ENCODE measurements at regions not wholly inside any gene's neighbourhood (a gene's known extent, or its start where the extent isn't known, plus 50 kb on each side); places are given as distances from the start of the nearest gene placed in this dataset.
"Not testable (repeated sequence)": the region's sequence is repeated elsewhere in the genome, so short reads cannot be mapped to it uniquely, and the experiment has no call there.

DNA sequence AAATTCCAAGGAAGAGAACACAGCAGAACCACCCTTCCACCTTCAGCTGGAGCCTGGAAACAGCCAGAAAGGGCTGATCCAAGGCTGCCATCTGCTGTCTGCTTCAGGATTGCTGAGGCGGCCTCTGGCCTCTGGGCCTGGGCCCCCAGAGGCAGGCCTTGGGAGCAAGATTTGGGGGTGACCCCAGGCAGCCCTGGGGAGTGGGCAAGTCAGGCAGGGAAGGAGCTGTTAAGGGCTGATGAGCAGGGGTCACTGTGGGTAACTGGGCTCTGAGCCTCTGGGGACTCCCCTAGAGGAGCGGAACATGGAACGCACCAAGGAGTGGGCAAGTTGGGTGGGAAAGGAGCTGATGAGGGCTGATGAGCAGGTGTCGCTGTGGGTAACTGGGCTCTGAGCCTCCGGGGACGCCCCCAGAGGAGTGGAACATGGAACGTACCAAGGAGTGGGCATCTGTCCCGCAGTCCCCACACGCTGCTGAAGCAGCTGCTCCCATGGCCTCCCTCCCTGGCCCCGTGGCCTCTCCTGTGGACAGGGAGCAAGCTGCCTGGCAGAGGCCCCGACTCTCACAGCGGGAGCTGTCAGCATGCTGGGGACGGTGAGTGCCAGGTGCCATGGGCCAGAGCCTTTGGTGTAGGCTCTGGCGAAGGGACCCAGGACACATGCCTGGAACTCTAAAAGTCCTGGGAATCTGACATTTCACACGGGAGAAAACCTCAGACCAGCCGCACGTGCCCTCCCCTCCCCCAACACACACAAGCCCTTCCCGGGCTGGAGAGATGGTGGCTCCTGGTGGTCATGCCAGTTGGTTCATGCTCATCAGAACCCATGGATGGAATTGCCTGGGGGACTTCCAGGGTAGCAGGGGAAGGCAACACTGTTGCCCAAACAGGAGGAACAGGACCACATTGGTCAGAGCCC is 148.8 kb downstream of the NPIPB11 start:
- WGBS, 2 donors (ENCODE audit: low coverage in 1 of 2): 70% methylated on average over 4 of the region's 18 CpGs; no CpG with 5 or more reads in 1 of the 2 donors

DNA sequence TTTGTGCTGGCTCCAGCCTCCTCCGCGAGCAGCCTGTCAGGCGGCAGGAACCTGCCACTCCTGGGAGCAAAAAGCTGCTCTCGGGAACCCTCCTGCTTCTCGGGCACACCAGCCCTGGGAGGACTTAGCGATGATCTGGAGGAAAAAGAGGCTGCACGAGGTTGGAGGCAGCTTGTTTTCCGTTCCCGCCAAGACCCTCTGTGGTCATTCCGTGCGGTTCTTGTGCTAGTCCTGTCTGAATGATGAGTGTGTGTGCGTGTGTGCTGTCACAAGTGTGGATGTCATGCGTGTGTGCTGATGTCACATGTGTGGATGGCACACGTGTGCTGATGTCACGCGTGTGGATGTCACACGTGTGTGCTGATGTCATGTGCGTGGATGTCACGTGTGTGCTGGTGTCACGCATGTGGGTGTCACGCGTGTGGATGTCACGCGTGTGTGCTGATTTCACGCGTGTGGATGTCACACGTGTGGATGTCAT is 150.0 kb downstream of the NPIPB11 start:
- Histone ChIP-seq H3K9me3 (no peaks in the 10 kb centered on the region), H3K4me1 (peaks cover 0 to 16% (median 0%) of the 10 kb centered on the region in 3 donors), H3K27me3 (no peaks in the 10 kb centered on the region), H3K4me3 (no peak overlapping the region), H3K27ac (peak overlapping the region in 1 of 4 donors; percentile 9), H3K36me3 (peaks cover 0 to 7% of the 10 kb centered on the region in 2 donors)
- ATAC-seq: no peak
- TF ChIP-seq, protein P1, sequence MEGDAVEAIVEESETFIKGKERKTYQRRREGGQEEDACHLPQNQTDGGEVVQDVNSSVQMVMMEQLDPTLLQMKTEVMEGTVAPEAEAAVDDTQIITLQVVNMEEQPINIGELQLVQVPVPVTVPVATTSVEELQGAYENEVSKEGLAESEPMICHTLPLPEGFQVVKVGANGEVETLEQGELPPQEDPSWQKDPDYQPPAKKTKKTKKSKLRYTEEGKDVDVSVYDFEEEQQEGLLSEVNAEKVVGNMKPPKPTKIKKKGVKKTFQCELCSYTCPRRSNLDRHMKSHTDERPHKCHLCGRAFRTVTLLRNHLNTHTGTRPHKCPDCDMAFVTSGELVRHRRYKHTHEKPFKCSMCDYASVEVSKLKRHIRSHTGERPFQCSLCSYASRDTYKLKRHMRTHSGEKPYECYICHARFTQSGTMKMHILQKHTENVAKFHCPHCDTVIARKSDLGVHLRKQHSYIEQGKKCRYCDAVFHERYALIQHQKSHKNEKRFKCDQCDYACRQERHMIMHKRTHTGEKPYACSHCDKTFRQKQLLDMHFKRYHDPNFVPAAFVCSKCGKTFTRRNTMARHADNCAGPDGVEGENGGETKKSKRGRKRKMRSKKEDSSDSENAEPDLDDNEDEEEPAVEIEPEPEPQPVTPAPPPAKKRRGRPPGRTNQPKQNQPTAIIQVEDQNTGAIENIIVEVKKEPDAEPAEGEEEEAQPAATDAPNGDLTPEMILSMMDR (IDR thresholded peaks at IDR 0.05): no peak
- TF ChIP-seq POLR2AphosphoS5 (IDR thresholded peaks at IDR 0.05): no peak
- TF ChIP-seq EP300 (IDR thresholded peaks at IDR 0.05): no peak
- WGBS, 2 donors (ENCODE audit: low coverage in 1 of 2): 65 to 80% methylated on average over 2 to 5 of the region's 27 CpGs

More for the DNA sequence above, 148.8 kb downstream of the NPIPB11 start:
- Histone ChIP-seq H3K27ac (peak overlapping the region in 1 of 4 donors; percentile 12), H3K4me1 (peaks cover 0 to 25% (median 1%) of the 10 kb centered on the region in 3 donors)
- H3K9me3 ChIP-seq, H3K27me3 ChIP-seq, H3K36me3 ChIP-seq, ATAC-seq, H3K4me3 ChIP-seq: not testable (repeated sequence)
- TF ChIP-seq, protein P1 (IDR thresholded peaks at IDR 0.05): peak in 2 of 4 experiments; percentile 7 to 52

DNA sequence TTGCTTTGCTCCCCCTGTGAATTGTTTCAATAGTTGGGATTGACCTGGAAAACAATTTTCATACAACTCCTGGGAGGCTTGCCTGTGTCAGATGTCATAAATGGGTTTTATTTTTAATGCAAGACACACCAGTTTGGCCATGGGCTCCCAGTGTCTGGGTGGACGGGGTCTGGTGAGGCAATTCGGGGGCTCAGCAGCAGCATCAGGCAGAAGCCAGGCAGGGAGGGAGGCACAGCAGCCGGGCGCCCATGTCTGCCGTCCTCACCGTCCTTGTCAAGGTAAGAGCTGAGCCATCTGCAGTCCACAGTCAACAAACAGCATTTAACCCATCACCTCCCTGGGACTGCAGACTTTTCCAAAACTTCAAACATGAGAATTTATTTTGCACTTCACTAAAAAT is 150.6 kb downstream of the NPIPB11 start:
- not testable (repeated sequence) for H3K4me3 ChIP-seq, H3K27ac ChIP-seq
- WGBS, 2 donors (ENCODE audit: low coverage in 1 of 2): 33 to 83% methylated on average over 1 to 4 of the region's 6 CpGs

DNA sequence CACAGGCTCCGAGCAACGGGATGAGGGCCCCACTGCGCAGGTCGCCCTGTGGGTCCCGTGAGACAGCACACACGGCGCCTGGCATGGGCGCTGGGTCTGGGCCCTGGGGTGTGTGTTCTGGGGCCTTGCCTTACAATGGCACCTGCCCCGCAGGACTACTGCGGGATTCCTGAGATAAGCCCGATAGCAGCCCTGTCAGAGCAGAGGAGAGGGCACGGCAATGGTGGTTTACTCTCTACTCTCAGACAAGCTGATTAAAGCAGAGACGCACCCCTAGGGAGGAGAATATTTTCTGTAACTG is 151.1 kb downstream of the NPIPB11 start:
- peak; percentile 38 for ATAC-seq
- WGBS, 2 donors (ENCODE audit: low coverage in 1 of 2): no CpG with 5 or more reads among the region's 13 CpGs

More for the DNA sequence above, 150.6 kb downstream of the NPIPB11 start:
- not testable (repeated sequence) for H3K27me3 ChIP-seq, ATAC-seq, H3K9me3 ChIP-seq, H3K36me3 ChIP-seq
- peaks cover 0 to 11% (median 0%) of the 10 kb centered on the region in 3 donors for H3K4me1 ChIP-seq

DNA sequence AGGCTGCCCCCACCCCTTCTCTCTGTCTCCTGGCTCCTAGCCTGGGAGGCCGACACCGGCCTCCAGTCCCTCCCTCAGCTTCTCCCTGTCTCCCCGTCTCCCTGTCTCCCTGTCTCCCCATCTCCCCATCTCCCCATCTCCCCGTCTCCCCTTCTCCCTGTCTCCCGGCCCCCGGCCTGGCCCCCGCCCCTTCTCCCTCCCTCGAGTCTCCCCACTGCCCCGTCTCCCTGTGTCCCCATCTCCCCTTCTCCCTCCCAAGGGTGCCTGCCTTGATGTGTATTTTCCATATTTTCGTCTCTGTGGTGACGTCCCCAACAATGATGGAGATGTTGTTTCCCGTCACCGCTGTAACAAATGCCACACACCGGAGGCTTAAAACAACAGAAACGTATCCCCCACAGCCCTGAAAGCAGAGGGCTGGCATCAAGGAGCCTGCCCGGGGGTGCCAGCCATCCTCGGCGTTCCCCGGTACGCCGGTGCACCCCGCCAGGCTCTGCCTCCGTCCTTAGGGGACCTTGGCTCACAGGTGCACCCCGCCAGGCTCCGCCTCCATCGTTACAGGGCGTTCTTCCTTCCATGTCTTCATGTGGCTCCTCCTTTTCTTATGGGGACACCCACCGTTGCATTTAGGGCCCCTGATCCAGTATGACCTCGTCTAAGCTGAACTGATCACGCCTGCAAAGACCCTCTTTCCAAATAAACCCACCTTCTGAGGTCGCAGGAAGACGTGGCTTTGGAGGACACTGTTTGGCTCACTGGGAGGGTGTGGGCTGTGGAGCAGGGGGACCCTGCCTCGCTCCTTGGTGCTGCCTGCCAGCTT is 151.6 kb downstream of the NPIPB11 start:
- Histone ChIP-seq H3K36me3 (peaks cover 0 to 7% of the 10 kb centered on the region in 2 donors), H3K9me3 (no peaks in the 10 kb centered on the region), H3K27me3 (no peaks in the 10 kb centered on the region), H3K27ac (peak overlapping the region in 2 of 4 donors; percentile 43 to 63), H3K4me3 (no peak overlapping the region), H3K4me1 (peaks cover 0 to 8% (median 0%) of the 10 kb centered on the region in 3 donors)
- TF ChIP-seq, protein P1 (IDR thresholded peaks at IDR 0.05): no peak
- no peak for TF ChIP-seq POLR2A (IDR thresholded peaks at IDR 0.05)
- no peak for TF ChIP-seq POLR2AphosphoS5 (IDR thresholded peaks at IDR 0.05)
- TF ChIP-seq EP300 (IDR thresholded peaks at IDR 0.05): no peak
- ATAC-seq: no peak
- WGBS, 2 donors (ENCODE audit: low coverage in 1 of 2): 90 to 93% methylated on average over 10 to 17 of the region's 33 CpGs

More for the DNA sequence above, 151.1 kb downstream of the NPIPB11 start:
- H3K4me1 ChIP-seq: peaks cover 0 to 10% (median 0%) of the 10 kb centered on the region in 3 donors
- peak overlapping the region in 2 of 4 donors; percentile 43 to 63 for H3K27ac ChIP-seq
- not testable (repeated sequence) for H3K36me3 ChIP-seq, H3K9me3 ChIP-seq, H3K27me3 ChIP-seq, H3K4me3 ChIP-seq

DNA sequence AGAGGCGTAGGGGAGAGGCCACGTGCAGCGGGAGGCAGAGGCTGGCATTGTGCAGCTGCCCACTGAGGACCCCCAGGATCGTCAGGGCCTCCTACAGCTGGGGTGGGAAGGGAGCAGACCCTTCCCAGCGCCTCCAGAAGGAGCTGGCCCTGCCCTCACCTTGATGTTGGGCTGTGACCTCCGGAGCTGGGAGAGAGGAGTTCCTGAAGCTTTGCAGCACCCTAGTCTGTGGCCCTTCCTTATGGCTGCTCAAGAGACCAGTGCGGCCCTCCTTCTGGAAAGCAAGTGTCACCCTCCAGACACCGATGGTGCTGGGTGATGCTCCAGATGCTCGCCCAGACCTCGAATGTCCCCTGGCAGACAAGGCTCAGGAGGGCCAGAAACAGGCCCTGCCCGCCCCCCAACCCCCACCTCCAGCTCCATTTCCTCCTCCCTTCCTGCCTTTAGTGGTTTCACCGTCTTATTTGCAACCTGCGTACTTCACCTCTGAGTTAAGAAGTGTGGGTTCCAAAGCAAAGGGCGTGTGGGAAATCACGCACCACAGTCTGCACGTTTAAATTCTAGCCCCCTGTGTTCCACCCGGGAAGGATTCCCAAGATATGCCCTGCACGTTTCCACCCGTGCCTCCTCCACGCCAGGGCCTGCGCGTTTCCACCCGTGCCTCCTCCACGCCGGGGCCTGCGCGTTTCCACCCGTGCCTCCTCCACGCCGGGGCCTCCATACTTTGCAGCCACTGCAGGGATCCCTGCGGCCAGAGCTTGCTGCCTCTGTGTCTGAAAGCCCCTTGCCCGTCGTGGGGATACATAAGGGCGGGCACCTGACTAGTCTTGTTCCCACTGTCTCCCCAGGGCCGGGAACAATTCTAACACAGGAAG is 152.6 kb downstream of the NPIPB11 start:
- H3K27ac ChIP-seq, H3K4me3 ChIP-seq, H3K27me3 ChIP-seq, ATAC-seq, H3K9me3 ChIP-seq, H3K4me1 ChIP-seq, H3K36me3 ChIP-seq: not testable (repeated sequence)
- WGBS, 2 donors (ENCODE audit: low coverage in 1 of 2): 82 to 85% methylated on average over 7 to 13 of the region's 35 CpGs

DNA sequence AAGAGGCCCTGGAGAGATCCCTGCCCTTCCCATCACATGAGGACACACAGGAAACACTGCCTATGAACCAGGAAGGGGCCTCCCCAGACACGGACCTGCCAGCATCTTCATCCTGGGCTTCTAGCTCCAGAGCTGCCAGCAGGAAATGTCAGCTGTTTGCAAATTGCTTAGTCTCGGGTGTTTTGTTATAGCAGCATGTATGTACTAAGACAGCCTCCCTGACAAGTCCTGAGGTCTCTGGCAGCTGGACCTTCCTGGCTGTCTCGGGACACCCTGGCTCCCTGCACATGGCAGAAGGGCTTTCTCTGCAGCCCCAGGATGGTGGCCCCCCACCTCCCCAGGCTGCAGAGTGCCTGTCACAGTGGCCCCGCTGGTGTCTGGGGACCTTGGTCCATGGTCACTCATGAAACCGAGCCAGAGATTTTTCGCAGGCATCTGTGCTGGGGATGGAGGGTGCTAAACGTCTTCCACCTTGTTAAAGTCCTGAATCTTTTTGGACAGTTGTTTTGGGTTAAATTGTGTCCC is 153.4 kb downstream of the NPIPB11 start:
- ATAC-seq, H3K4me3 ChIP-seq, H3K36me3 ChIP-seq, H3K27me3 ChIP-seq, H3K27ac ChIP-seq, H3K9me3 ChIP-seq: not testable (repeated sequence)
- peaks cover 0 to 16% (median 0%) of the 10 kb centered on the region in 3 donors for H3K4me1 ChIP-seq
- WGBS, 2 donors (ENCODE audit: low coverage in 1 of 2): no CpG with 5 or more reads among the region's 7 CpGs

DNA sequence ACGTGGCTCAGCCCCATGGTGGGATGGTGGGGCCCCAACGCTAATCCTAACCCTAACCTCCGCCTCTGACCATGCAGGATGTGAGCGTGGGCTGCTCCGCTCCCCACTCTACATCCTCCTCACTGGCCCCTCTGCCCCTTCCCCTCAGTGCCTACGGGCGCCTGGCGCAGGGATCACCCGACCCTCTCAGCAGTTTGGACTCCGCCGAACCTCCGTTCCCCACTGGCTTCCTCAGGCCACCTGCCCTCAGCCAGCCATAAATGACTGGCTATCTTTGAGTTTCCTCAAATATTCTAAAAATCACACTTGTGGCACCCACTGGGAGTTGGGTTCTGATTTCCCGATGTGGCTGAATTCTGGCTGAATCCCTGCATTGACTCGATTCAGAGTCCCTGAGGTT is 154.2 kb downstream of the NPIPB11 start:
- not testable (repeated sequence) for H3K27me3 ChIP-seq, H3K4me3 ChIP-seq, H3K36me3 ChIP-seq, H3K27ac ChIP-seq, H3K9me3 ChIP-seq, ATAC-seq
- H3K4me1 ChIP-seq: peaks cover 0 to 16% (median 0%) of the 10 kb centered on the region in 3 donors
- 85 to 97% methylated on average over 8 to 11 of the region's 14 CpGs for WGBS, 2 donors (ENCODE audit: low coverage in 1 of 2)
